ENCODE measurements at regions not wholly inside any gene's neighbourhood (a gene's known extent, or its start where the extent isn't known, plus 50 kb on each side); places are given as distances from the start of the nearest gene placed in this dataset.

GRCh38 chr9:85359161-85359560 is 382.6 kb downstream of the AGTPBP1 start:
- Histone ChIP-seq H3K9ac (ENCODE audit: control insufficient read depth, extremely low read depth, insufficient read depth, low read length) (no peak overlapping the region), H3K4me3 (ENCODE audit: control insufficient read depth in 2 of 3, extremely low read depth in 1 of 3, insufficient read depth in 2 of 3, low read depth in 1 of 3, low read length in 3 of 3) (no peak overlapping the region), H3K4me1 (ENCODE audit: control insufficient read depth, extremely low read depth, insufficient read depth, low read length) (no peaks in the 10 kb centered on the region), H3K9me1 (ENCODE audit: control insufficient read depth, extremely low read depth, insufficient read depth, low read length) (no peaks in the 10 kb centered on the region), H3K79me2 (ENCODE audit: control insufficient read depth, insufficient read depth, low read length) (no peaks in the 10 kb centered on the region), H2AFZ (ENCODE audit: control insufficient read depth, low read length) (no peak overlapping the region), H3K4me2 (ENCODE audit: control insufficient read depth, extremely low read depth, insufficient read depth, low read depth, low read length) (no peak overlapping the region), H3K27me3 (ENCODE audit: control insufficient read depth, extremely low read depth, insufficient read depth, low read length) (no peaks in the 10 kb centered on the region), H3K36me3 (ENCODE audit: control insufficient read depth in 2 of 2, extremely low read depth in 1 of 2, insufficient read depth in 2 of 2, low read length in 2 of 2) (no peaks in the 10 kb centered on the region), H3K27ac (ENCODE audit: control insufficient read depth, insufficient read depth, low read length) (no peak overlapping the region), H3K9me3 (ENCODE audit: control insufficient read depth, low read depth, low read length) (no peaks in the 10 kb centered on the region), H4K20me1 (ENCODE audit: control insufficient read depth, extremely low read depth, insufficient read depth, low read length) (no peaks in the 10 kb centered on the region)
- no peak for DNase-seq (ENCODE audit: low read depth, low spot score)
- dilution Hi-C loops (cut with MboI; ENCODE audit: extremely low pct_ligation_motif_present, low sequenced_read_pairs) = no loop called here
- no peak for FAIRE-seq
- TF ChIP-seq EZH2 (IDR thresholded peaks at IDR 0.05; ENCODE audit: low read length) = no peak
- TF ChIP-seq, protein P1, sequence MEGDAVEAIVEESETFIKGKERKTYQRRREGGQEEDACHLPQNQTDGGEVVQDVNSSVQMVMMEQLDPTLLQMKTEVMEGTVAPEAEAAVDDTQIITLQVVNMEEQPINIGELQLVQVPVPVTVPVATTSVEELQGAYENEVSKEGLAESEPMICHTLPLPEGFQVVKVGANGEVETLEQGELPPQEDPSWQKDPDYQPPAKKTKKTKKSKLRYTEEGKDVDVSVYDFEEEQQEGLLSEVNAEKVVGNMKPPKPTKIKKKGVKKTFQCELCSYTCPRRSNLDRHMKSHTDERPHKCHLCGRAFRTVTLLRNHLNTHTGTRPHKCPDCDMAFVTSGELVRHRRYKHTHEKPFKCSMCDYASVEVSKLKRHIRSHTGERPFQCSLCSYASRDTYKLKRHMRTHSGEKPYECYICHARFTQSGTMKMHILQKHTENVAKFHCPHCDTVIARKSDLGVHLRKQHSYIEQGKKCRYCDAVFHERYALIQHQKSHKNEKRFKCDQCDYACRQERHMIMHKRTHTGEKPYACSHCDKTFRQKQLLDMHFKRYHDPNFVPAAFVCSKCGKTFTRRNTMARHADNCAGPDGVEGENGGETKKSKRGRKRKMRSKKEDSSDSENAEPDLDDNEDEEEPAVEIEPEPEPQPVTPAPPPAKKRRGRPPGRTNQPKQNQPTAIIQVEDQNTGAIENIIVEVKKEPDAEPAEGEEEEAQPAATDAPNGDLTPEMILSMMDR (optimal IDR thresholded peaks at IDR 0.05 in 1 of 3, IDR thresholded peaks at IDR 0.05 in 1 of 3, conservative IDR thresholded peaks at IDR 0.05 in 1 of 3; ENCODE audit: extremely low read depth in 1 of 3, insufficient read depth in 2 of 3, low read length in 3 of 3) = no peak

- DNase-seq (ENCODE audit: low read depth, low spot score) (no peak), FAIRE-seq (no peak)
- no peaks in the 10 kb centered on the region for H3K79me2 ChIP-seq (ENCODE audit: control insufficient read depth, insufficient read depth, low read length)
Measured at GRCh38 chr9:85349046-85349445, 392.7 kb downstream of the AGTPBP1 start.

More at GRCh38 chr9:85349046-85349445, 392.7 kb downstream of the AGTPBP1 start:
- dilution Hi-C loops (cut with MboI; ENCODE audit: extremely low pct_ligation_motif_present, low sequenced_read_pairs) = no loop called here
- Histone ChIP-seq H3K4me1 (ENCODE audit: control insufficient read depth, extremely low read depth, insufficient read depth, low read length) (no peaks in the 10 kb centered on the region), H3K36me3 (ENCODE audit: control insufficient read depth in 2 of 2, extremely low read depth in 1 of 2, insufficient read depth in 2 of 2, low read length in 2 of 2) (no peaks in the 10 kb centered on the region), H3K4me3 (ENCODE audit: control insufficient read depth in 2 of 3, extremely low read depth in 1 of 3, insufficient read depth in 2 of 3, low read depth in 1 of 3, low read length in 3 of 3) (no peak overlapping the region), H4K20me1 (ENCODE audit: control insufficient read depth, extremely low read depth, insufficient read depth, low read length) (no peaks in the 10 kb centered on the region), H3K9me3 (ENCODE audit: control insufficient read depth, low read depth, low read length) (no peaks in the 10 kb centered on the region), H3K4me2 (ENCODE audit: control insufficient read depth, extremely low read depth, insufficient read depth, low read depth, low read length) (no peak overlapping the region), H3K9me1 (ENCODE audit: control insufficient read depth, extremely low read depth, insufficient read depth, low read length) (no peaks in the 10 kb centered on the region), H3K27me3 (ENCODE audit: control insufficient read depth, extremely low read depth, insufficient read depth, low read length) (no peaks in the 10 kb centered on the region), H3K27ac (ENCODE audit: control insufficient read depth, insufficient read depth, low read length) (no peak overlapping the region), H3K9ac (ENCODE audit: control insufficient read depth, extremely low read depth, insufficient read depth, low read length) (no peak overlapping the region), H2AFZ (ENCODE audit: control insufficient read depth, low read length) (no peak overlapping the region)
- TF ChIP-seq, protein P1 (optimal IDR thresholded peaks at IDR 0.05 in 1 of 3, IDR thresholded peaks at IDR 0.05 in 1 of 3, conservative IDR thresholded peaks at IDR 0.05 in 1 of 3; ENCODE audit: extremely low read depth in 1 of 3, insufficient read depth in 2 of 3, low read length in 3 of 3) = no peak
